ENCODE measurements at regions not wholly inside any gene's neighbourhood (a gene's known extent, or its start where the extent isn't known, plus 50 kb on each side); places are given as distances from the start of the nearest gene placed in this dataset.

- no peaks in the 10 kb centered on the region for H3K36me3 ChIP-seq
- H3K4me3 ChIP-seq = no peak overlapping the region
- no peak for TF ChIP-seq CTCF (IDR thresholded peaks at IDR 0.05; ENCODE audit: borderline replicate concordance)
- H3K9me3 ChIP-seq (replicated peaks) = peaks cover 11% of the 10 kb centered on the region
- DNase-seq = no peak
- no peaks in the 10 kb centered on the region for H3K4me1 ChIP-seq
- H3K27me3 ChIP-seq (ENCODE audit: low read depth) = peaks cover 55% of the 10 kb centered on the region
- intact Hi-C loops (cut with micrococcal nuclease) = no loop called here
- H3K27ac ChIP-seq (replicated peaks) = no peak overlapping the region
Observed at GRCh38 chr7:27314111-27314510, 71.5 kb downstream of the EVX1 start.

DNA sequence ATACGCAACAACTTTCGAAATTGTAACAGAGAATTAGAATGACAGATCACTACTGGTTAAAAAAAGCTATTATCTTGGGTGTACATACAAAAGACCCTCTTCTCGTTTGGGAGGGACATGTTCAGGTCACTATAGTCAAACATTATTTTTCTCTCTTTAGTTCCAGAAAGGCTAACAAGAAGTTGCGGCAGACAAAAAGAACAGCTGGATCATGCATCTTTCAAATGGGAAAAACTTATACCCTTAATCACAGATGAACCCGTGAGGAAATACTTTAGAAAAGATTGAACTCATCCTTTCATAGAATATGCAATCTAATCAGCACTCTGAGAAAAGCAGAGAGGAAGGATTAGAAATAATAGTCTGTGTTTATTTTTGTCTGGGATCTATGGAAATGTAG is 72.5 kb downstream of the EVX1 start:
- TF ChIP-seq CTCF (IDR thresholded peaks at IDR 0.05; ENCODE audit: borderline replicate concordance) = no peak
- Histone ChIP-seq H3K27me3 (ENCODE audit: low read depth) (peaks cover 55% of the 10 kb centered on the region), H3K36me3 (no peaks in the 10 kb centered on the region), H3K4me3 (no peak overlapping the region), H3K27ac (replicated peaks) (no peak overlapping the region), H3K9me3 (replicated peaks) (peaks cover 17% of the 10 kb centered on the region), H3K4me1 (no peaks in the 10 kb centered on the region)
- no peak for DNase-seq
- intact Hi-C loops (cut with micrococcal nuclease) = no loop called here

- Histone ChIP-seq H3K9me3 (replicated peaks) (peaks cover 17% of the 10 kb centered on the region), H3K4me3 (no peak overlapping the region), H3K27me3 (ENCODE audit: low read depth) (peaks cover 55% of the 10 kb centered on the region), H3K4me1 (no peaks in the 10 kb centered on the region), H3K27ac (replicated peaks) (no peak overlapping the region), H3K36me3 (no peaks in the 10 kb centered on the region)
- intact Hi-C loops (cut with micrococcal nuclease) = no loop called here
- no peak for TF ChIP-seq CTCF (IDR thresholded peaks at IDR 0.05; ENCODE audit: borderline replicate concordance)
- no peak for DNase-seq
Observed at GRCh38 chr7:27316311-27316710, 73.7 kb downstream of the EVX1 start.

- no peak for TF ChIP-seq CTCF (IDR thresholded peaks at IDR 0.05; ENCODE audit: borderline replicate concordance)
- Histone ChIP-seq H3K4me3 (no peak overlapping the region), H3K4me1 (no peaks in the 10 kb centered on the region), H3K27ac (replicated peaks) (no peak overlapping the region), H3K36me3 (no peaks in the 10 kb centered on the region), H3K9me3 (replicated peaks) (peaks cover 5% of the 10 kb centered on the region), H3K27me3 (ENCODE audit: low read depth) (peaks cover 16% of the 10 kb centered on the region)
- DNase-seq = no peak
- intact Hi-C loops (cut with micrococcal nuclease) = no loop called here
Observed at GRCh38 chr7:27324246-27324645, 81.6 kb downstream of the EVX1 start.

DNA sequence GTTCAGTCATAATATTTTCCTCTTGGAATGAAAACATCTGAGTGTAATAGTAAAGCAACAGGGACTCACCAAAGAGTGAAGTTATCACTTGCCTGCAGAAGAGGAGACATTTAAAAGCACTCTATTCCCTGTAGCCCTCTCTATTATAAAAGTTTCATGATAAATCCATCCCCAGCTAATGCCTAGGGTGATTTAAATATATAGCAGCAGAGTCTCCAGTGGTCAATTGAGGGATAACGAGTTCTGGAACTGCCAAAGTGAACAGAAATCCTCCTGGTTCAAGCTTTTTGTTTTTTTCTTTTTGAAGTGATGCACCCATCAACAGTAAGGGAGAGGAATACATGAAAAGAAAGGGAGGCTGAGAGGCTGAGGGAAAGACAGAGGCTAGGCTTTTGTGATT is 87.3 kb downstream of the EVX1 start:
- Histone ChIP-seq H3K9me3 (replicated peaks) (peaks cover 30% of the 10 kb centered on the region), H3K27ac (replicated peaks) (no peak overlapping the region), H3K4me1 (no peaks in the 10 kb centered on the region), H3K36me3 (no peaks in the 10 kb centered on the region), H3K27me3 (ENCODE audit: low read depth) (peaks cover 11% of the 10 kb centered on the region), H3K4me3 (no peak overlapping the region)
- intact Hi-C loops (cut with micrococcal nuclease) = no loop called here
- TF ChIP-seq CTCF (IDR thresholded peaks at IDR 0.05; ENCODE audit: borderline replicate concordance) = peak; percentile 7
- DNase-seq = no peak

DNA sequence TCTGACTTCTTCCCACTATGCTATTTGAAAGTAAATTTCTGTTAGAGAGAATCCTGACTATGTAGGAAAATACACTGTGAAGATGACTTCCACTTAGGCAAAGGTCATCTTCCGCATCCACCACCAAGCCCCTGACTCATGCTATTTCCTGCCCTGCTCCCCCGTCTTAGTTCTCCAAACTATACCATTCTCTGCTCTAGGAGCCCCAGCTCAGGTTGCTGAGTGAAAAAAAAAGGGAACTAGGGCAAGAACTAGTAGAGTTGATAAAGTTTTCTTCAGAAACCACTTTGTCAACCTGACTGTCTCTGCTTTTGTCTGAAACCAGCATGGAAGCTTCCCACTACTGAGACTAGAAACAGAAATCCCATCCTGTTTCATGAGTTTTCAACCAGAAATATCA is 96.9 kb downstream of the EVX1 start:
- H3K36me3 ChIP-seq = no peaks in the 10 kb centered on the region
- intact Hi-C loops (cut with micrococcal nuclease) = no loop called here
- no peaks in the 10 kb centered on the region for H3K4me1 ChIP-seq
- H3K9me3 ChIP-seq (replicated peaks) = no peaks in the 10 kb centered on the region
- TF ChIP-seq CTCF (IDR thresholded peaks at IDR 0.05; ENCODE audit: borderline replicate concordance) = no peak
- H3K27me3 ChIP-seq (ENCODE audit: low read depth) = peaks cover 32% of the 10 kb centered on the region
- H3K27ac ChIP-seq (replicated peaks) = no peak overlapping the region
- no peak overlapping the region for H3K4me3 ChIP-seq
- no peak for DNase-seq

Measured in left ventricle myocardium inferior (tissue), 1 donor.